Kidney (tissue), 13 donors: ENCODE measurements at regions not wholly inside any gene's neighbourhood (a gene's known extent, or its start where the extent isn't known, plus 50 kb on each side); places are given as distances from the start of the nearest gene placed in this dataset.

Experiments
- DNase-seq, 5 donors: peaks; one replicate each; pipeline ENCODE4 v3.0.0-alpha.2; 2013 to 2020
- FAIRE-seq: peaks from 2 replicates; lab custom pipeline; 2012; peaks lifted over from hg19 to GRCh38; lab: Jason Lieb, UNC
- H3K27ac ChIP-seq, 2 donors: one replicate each; pipeline ENCODE4 v1.7.0; 2013; ENCODE audit warnings: low read depth in 2 of 2, low read length in 2 of 2, inconsistent platforms in 1 of 2
- H3K27me3 ChIP-seq: one replicate; pipeline ENCODE4 v1.7.1; 2013; ENCODE audit warnings: low read length, inconsistent platforms; ENCODE audit not compliant: control insufficient read depth, insufficient read depth
- H3K36me3 ChIP-seq, 3 donors: one replicate each; pipeline versions ENCODE4 v1.7.0 to v1.7.1; 2013; ENCODE audit warnings: low read length in 3 of 3, control low read depth in 1 of 3, inconsistent platforms in 1 of 3; ENCODE audit not compliant: insufficient read depth in 3 of 3, control insufficient read depth in 2 of 3
- H3K4me1 ChIP-seq, 3 donors: one replicate each; pipeline versions ENCODE4 v1.7.0 to v1.7.1; 2013; ENCODE audit warnings: low read length in 3 of 3, inconsistent platforms in 1 of 3, low read depth in 1 of 3; ENCODE audit not compliant: control insufficient read depth in 2 of 3, insufficient read depth in 2 of 3
- H3K4me3 ChIP-seq, 3 donors: one replicate each; pipeline versions ENCODE4 v1.7.0 to v1.8.1; 2013; ENCODE audit warnings: low read length in 3 of 3, control low read depth in 1 of 3, inconsistent platforms in 1 of 3
- H3K9ac ChIP-seq, 3 donors: one replicate each; pipeline versions ENCODE4 v1.7.0 to v1.7.1; 2013; ENCODE audit warnings: low read length in 3 of 3, control low read depth in 1 of 3, inconsistent platforms in 1 of 3
- H3K9me3 ChIP-seq, 3 donors: one replicate each; pipeline versions ENCODE4 v1.7.0 to v1.7.1; 2013; ENCODE audit warnings: low read length in 3 of 3, control low read depth in 1 of 3, inconsistent platforms in 1 of 3; ENCODE audit not compliant: control insufficient read depth in 2 of 3, insufficient read depth in 1 of 3
- CTCF ChIP-seq: IDR thresholded peaks from 3 replicates; pipeline ENCODE4 v1.5.1; 2012; ENCODE audit warnings: mild to moderate bottlenecking, moderate library complexity, borderline replicate concordance; ENCODE audit not compliant: insufficient read depth; ENCODE audit errors: extremely low read depth
- intact Hi-C: fragments of 100-400 bp; cut with DNase I; formaldehyde crosslinking; loops from one replicate; pipeline ENCODE4 v1.11.1; 2022
- donor health status: control.
- donor health status: control.
- donor health status: control.
- donor health status: control.
- donor health status: control.
- donor health status: DM: yes; HTN: yes; CAD: no.
- donor health status: Normal renal cell carcinoma (clear cell type).

- Histone ChIP-seq H3K9me3 (no peaks in the 10 kb centered on the region), H3K27me3 (no peaks in the 10 kb centered on the region), H3K4me1 (no peaks in the 10 kb centered on the region), H3K4me3 (no peak overlapping the region), H3K9ac (no peak overlapping the region), H3K36me3 (no peaks in the 10 kb centered on the region), H3K27ac (no peak overlapping the region)
- DNase-seq (peak in 1 of 5 donors; percentile 21), FAIRE-seq (no peak)
- intact Hi-C loops: no loop called here
- TF ChIP-seq CTCF: no peak
Observed at GRCh38 chr9:78468231-78468630, 171.3 kb downstream of the PSAT1 start.

GRCh38 chr9:78468974-78469576 lies 172.2 kb downstream of the PSAT1 start:
- Histone ChIP-seq H3K27me3 (no peaks in the 10 kb centered on the region), H3K9ac (no peak overlapping the region), H3K4me3 (no peak overlapping the region), H3K4me1 (no peaks in the 10 kb centered on the region), H3K27ac (no peak overlapping the region), H3K9me3 (no peaks in the 10 kb centered on the region), H3K36me3 (no peaks in the 10 kb centered on the region)
- no peak for TF ChIP-seq CTCF
- DNase-seq (no peak), FAIRE-seq (no peak)
- intact Hi-C loops: no loop called here

- Histone ChIP-seq H3K9ac (no peak overlapping the region), H3K27ac (no peak overlapping the region), H3K9me3 (no peaks in the 10 kb centered on the region), H3K36me3 (no peaks in the 10 kb centered on the region), H3K27me3 (no peaks in the 10 kb centered on the region), H3K4me3 (no peak overlapping the region), H3K4me1 (no peaks in the 10 kb centered on the region)
- intact Hi-C loops: no loop called here
- no peak for FAIRE-seq
- DNase-seq: no peak
- TF ChIP-seq CTCF: no peak
Observed at GRCh38 chr9:78470216-78470615, 173.3 kb downstream of the PSAT1 start.

DNA sequence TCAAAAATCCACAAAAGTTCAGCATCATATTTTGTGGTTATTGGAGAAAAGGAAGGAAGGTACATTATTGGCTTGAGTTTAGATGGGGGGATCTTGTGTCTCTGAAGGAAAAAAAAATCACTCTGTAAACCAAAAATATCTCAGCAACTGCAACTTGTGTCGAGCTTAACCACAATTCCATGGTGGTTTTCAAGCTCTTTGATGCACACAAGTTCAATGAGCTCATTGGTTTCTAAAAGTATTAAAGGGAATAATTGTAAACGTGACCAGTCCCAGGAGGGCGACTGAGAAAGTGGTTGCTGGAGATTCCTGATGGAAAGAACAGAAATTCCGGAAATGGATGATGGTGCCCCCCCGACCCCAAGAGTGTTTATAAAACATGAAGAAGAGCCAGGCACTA lies 173.8 kb downstream of the PSAT1 start:
- TF ChIP-seq CTCF: no peak
- H3K27ac ChIP-seq: no peak overlapping the region

More for the DNA sequence above, 173.8 kb downstream of the PSAT1 start:
- no peak for DNase-seq
- no peaks in the 10 kb centered on the region for H3K27me3 ChIP-seq
- H3K4me3 ChIP-seq: no peak overlapping the region
- H3K9ac ChIP-seq: no peak overlapping the region
- intact Hi-C loops: no loop called here
- no peaks in the 10 kb centered on the region for H3K4me1 ChIP-seq
- FAIRE-seq: no peak
- H3K9me3 ChIP-seq: no peaks in the 10 kb centered on the region
- H3K36me3 ChIP-seq: no peaks in the 10 kb centered on the region
